Stomach (tissue), 4 donors: ENCODE measurements at regions not wholly inside any gene's neighbourhood (a gene's known extent, or its start where the extent isn't known, plus 50 kb on each side); places are given as distances from the start of the nearest gene placed in this dataset.

ENCODE experiments used
- EP300 ChIP-seq: sonication (generic); formaldehyde crosslinking; IDR thresholded peaks from one replicate; pipeline ENCODE4 v1.6.1; 2017; ENCODE audit warnings: antibody characterized with exemption
- POLR2A ChIP-seq, 4 donors: fragments of 450-650 bp; IDR thresholded peaks; one replicate each; pipeline ENCODE4 v1.6.1; 2016; ENCODE audit warnings: antibody characterized with exemption in 4 of 4, control low read depth in 2 of 4, mild to moderate bottlenecking in 1 of 4, moderate library complexity in 1 of 4
- TF ChIP-seq, protein P1 (sequence below), 7 experiments: fragments of 450-650 bp in 4 of 7; fragments of 200-600 bp in 3 of 7; sonication (generic) in 3 of 7; IDR thresholded peaks; one replicate each; pipeline ENCODE4 v1.5.1; 2016 to 2019; ENCODE audit warnings: antibody characterized with exemption in 7 of 7, control low read depth in 2 of 7, mild to moderate bottlenecking in 1 of 7

GRCh38 chr4:37542706-37543105 lies 143.5 kb downstream of the RELL1 start:
- TF ChIP-seq, protein P1, sequence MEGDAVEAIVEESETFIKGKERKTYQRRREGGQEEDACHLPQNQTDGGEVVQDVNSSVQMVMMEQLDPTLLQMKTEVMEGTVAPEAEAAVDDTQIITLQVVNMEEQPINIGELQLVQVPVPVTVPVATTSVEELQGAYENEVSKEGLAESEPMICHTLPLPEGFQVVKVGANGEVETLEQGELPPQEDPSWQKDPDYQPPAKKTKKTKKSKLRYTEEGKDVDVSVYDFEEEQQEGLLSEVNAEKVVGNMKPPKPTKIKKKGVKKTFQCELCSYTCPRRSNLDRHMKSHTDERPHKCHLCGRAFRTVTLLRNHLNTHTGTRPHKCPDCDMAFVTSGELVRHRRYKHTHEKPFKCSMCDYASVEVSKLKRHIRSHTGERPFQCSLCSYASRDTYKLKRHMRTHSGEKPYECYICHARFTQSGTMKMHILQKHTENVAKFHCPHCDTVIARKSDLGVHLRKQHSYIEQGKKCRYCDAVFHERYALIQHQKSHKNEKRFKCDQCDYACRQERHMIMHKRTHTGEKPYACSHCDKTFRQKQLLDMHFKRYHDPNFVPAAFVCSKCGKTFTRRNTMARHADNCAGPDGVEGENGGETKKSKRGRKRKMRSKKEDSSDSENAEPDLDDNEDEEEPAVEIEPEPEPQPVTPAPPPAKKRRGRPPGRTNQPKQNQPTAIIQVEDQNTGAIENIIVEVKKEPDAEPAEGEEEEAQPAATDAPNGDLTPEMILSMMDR (IDR thresholded peaks at IDR 0.05), result no peak
- no peak for TF ChIP-seq EP300
- no peak for TF ChIP-seq POLR2A (IDR thresholded peaks at IDR 0.05)
